ENCODE measurements at regions not wholly inside any gene's neighbourhood (a gene's known extent, or its start where the extent isn't known, plus 50 kb on each side); places are given as distances from the start of the nearest gene placed in this dataset.

DNA sequence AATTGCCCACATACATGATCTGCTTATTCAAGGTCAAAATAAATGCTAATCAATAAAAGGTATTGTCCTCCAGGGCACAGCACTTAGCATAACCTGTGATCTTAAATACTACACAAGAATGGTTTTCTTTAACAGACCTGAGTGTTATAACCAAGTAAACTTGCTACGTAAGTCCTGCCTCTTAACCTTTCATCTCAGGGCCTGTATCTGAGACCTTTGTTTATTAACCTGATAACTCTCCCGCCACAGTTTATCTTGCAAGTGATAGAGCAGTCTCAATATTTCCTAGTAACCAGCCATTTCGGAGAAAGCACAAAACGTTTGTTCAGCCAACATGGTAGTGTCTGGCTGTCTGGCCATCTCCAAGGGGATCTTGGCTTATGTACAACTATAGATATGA is 88.4 kb downstream of the DUSP6 start:
- no peaks in the 10 kb centered on the region for H3K27me3 Mint-ChIP-seq
- no peaks in the 10 kb centered on the region for H3K36me3 Mint-ChIP-seq (ENCODE audit: low read depth)
- no peak for ATAC-seq (replicated peaks)
- H3K27ac Mint-ChIP-seq: no peak overlapping the region
- H3K9me3 Mint-ChIP-seq: no peaks in the 10 kb centered on the region
- peaks cover 4% of the 10 kb centered on the region for H3K4me1 Mint-ChIP-seq
- no peak overlapping the region for H3K4me3 Mint-ChIP-seq

DNA sequence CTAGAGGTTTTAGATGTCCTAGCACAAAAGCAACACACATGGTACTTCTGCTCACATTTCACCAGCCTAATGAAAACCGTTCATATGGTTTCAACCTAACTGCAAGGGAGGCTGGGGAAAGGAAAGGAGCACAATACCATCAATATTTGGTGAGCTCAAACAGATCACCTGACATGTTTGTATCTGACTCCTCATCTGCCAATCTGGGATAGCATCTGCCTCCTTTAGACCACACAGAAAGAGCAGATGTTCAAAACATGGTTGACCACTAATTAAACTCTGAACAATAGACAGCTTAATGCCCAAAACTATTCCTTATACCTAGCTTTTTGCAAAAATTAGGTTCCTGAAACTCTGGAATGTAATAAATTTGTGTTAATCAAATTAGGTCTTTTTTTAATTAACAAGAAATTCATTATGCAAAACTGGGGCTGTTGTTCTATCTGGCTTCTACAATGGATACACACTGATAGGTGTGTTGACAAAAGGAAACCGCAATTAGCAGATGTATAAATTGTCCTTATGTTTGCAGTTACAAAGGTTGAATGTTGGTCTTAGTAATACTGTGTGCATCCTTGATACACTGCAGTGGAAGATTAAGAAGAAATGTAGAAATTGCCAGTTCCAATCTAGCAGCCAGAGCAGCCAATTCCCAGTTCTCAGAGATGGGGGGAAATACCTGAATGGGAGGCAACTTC is 89.3 kb downstream of the DUSP6 start:
- no peak for ATAC-seq (replicated peaks)
- Mint-ChIP-seq H3K4me1 (peaks cover 12% of the 10 kb centered on the region), H3K9me3 (peaks cover 4% of the 10 kb centered on the region)

GRCh38 chr12:89261982-89262381 is 90.3 kb downstream of the DUSP6 start:
- Mint-ChIP-seq H3K4me3 (no peak overlapping the region), H3K9me3 (peaks cover 5% of the 10 kb centered on the region), H3K27ac (no peak overlapping the region), H3K4me1 (peaks cover 13% of the 10 kb centered on the region), H3K27me3 (no peaks in the 10 kb centered on the region), H3K36me3 (ENCODE audit: low read depth) (no peaks in the 10 kb centered on the region)
- no peak for ATAC-seq (replicated peaks)

More for the DNA sequence above, 89.3 kb downstream of the DUSP6 start:
- H3K4me3 Mint-ChIP-seq: no peak overlapping the region
- no peaks in the 10 kb centered on the region for H3K27me3 Mint-ChIP-seq
- no peak overlapping the region for H3K27ac Mint-ChIP-seq
- H3K36me3 Mint-ChIP-seq (ENCODE audit: low read depth): no peaks in the 10 kb centered on the region

GRCh38 chr12:89260841-89261637 is 91.3 kb downstream of the DUSP6 start:
- H3K4me3 Mint-ChIP-seq: no peak overlapping the region
- H3K36me3 Mint-ChIP-seq (ENCODE audit: low read depth): no peaks in the 10 kb centered on the region
- H3K9me3 Mint-ChIP-seq: peaks cover 5% of the 10 kb centered on the region
- ATAC-seq (replicated peaks): peak; percentile 87
- H3K27ac Mint-ChIP-seq: no peak overlapping the region
- H3K4me1 Mint-ChIP-seq: peaks cover 13% of the 10 kb centered on the region
- H3K27me3 Mint-ChIP-seq: no peaks in the 10 kb centered on the region

- H3K36me3 Mint-ChIP-seq (ENCODE audit: low read depth): no peaks in the 10 kb centered on the region
- peaks cover 14% of the 10 kb centered on the region for H3K4me1 Mint-ChIP-seq
- no peak for ATAC-seq (replicated peaks)
- H3K27me3 Mint-ChIP-seq: no peaks in the 10 kb centered on the region
- H3K4me3 Mint-ChIP-seq: no peak overlapping the region
- H3K27ac Mint-ChIP-seq: no peak overlapping the region
- peaks cover 7% of the 10 kb centered on the region for H3K9me3 Mint-ChIP-seq
Measured at GRCh38 chr12:89259821-89260220, 92.5 kb downstream of the DUSP6 start.

- peaks cover 18% of the 10 kb centered on the region for H3K4me1 Mint-ChIP-seq
- no peaks in the 10 kb centered on the region for H3K36me3 Mint-ChIP-seq (ENCODE audit: low read depth)
- H3K4me3 Mint-ChIP-seq: no peak overlapping the region
- no peaks in the 10 kb centered on the region for H3K27me3 Mint-ChIP-seq
- ATAC-seq (replicated peaks): peak; percentile 56
- peak overlapping the region; percentile 58 for H3K27ac Mint-ChIP-seq
- peaks cover 10% of the 10 kb centered on the region for H3K9me3 Mint-ChIP-seq
Measured at GRCh38 chr12:89258240-89258969, 93.9 kb downstream of the DUSP6 start.

DNA sequence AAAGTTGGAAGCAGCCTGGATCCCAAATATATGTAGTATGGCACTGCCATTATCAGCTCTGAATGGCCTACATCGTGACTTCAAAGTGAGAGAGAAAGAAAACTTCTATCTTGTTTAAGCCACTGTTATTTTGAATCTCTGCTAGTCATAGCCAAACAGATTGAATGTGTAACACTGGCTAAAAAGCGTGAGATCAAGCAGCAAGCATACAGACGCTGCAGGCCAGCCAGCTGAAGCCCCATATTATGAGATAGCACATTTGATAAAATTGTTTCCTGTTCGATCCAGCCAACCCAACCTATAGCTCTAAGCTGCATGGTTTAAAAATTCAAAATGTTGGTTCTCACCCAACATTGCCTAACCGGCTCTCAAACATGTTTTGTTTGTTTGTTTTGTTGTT is 95.0 kb downstream of the DUSP6 start:
- no peak overlapping the region for H3K4me3 Mint-ChIP-seq
- no peak for ATAC-seq (replicated peaks)
- no peaks in the 10 kb centered on the region for H3K36me3 Mint-ChIP-seq (ENCODE audit: low read depth)
- H3K4me1 Mint-ChIP-seq: peaks cover 23% of the 10 kb centered on the region
- H3K27me3 Mint-ChIP-seq: no peaks in the 10 kb centered on the region
- H3K9me3 Mint-ChIP-seq: peaks cover 10% of the 10 kb centered on the region
- H3K27ac Mint-ChIP-seq: no peak overlapping the region

GRCh38 chr12:89256060-89256459 is 96.2 kb downstream of the DUSP6 start:
- Mint-ChIP-seq H3K9me3 (peaks cover 10% of the 10 kb centered on the region), H3K27ac (no peak overlapping the region), H3K27me3 (no peaks in the 10 kb centered on the region), H3K4me1 (peaks cover 33% of the 10 kb centered on the region), H3K4me3 (no peak overlapping the region), H3K36me3 (ENCODE audit: low read depth) (no peaks in the 10 kb centered on the region)
- no peak for ATAC-seq (replicated peaks)

DNA sequence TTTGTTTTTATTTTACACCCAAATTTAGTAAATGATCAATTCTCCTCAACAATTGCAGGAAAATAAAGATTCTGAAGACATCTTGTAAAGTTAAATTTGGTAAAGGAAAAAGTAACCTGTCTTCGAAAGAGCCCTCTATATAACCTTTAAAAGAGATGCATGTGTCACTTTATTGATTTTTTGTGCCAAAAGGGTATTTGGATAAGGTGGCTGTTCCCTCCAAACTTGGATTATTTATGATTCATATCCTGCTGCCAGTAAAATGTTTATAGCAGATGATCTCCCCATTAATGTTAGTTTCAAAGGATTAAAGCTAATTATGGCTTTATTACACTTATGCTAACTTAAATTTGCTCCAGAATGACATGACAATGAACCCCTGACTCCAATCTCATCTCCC is 98.8 kb downstream of the DUSP6 start:
- no peak overlapping the region for H3K4me3 Mint-ChIP-seq
- peaks cover 10% of the 10 kb centered on the region for H3K9me3 Mint-ChIP-seq
- no peaks in the 10 kb centered on the region for H3K36me3 Mint-ChIP-seq (ENCODE audit: low read depth)
- H3K4me1 Mint-ChIP-seq: peaks cover 36% of the 10 kb centered on the region
- no peak for ATAC-seq (replicated peaks)
- H3K27me3 Mint-ChIP-seq: no peaks in the 10 kb centered on the region
- H3K27ac Mint-ChIP-seq: peak overlapping the region; percentile 12

- peak; percentile 80 for ATAC-seq (replicated peaks)
Measured at GRCh38 chr12:89252284-89252683, 100.0 kb downstream of the DUSP6 start.

GRCh38 chr12:89251342-89252271 is 100.7 kb downstream of the DUSP6 start:
- peak; percentile 91 for ATAC-seq (replicated peaks)
- H3K9me3 Mint-ChIP-seq: peaks cover 6% of the 10 kb centered on the region
- H3K4me1 Mint-ChIP-seq: peaks cover 30% of the 10 kb centered on the region
- H3K36me3 Mint-ChIP-seq (ENCODE audit: low read depth): no peaks in the 10 kb centered on the region
- H3K4me3 Mint-ChIP-seq: peak overlapping the region; percentile 70
- no peaks in the 10 kb centered on the region for H3K27me3 Mint-ChIP-seq
- peak overlapping the region; percentile 93 for H3K27ac Mint-ChIP-seq

More at GRCh38 chr12:89252284-89252683, 100.0 kb downstream of the DUSP6 start:
- no peaks in the 10 kb centered on the region for H3K27me3 Mint-ChIP-seq
- H3K36me3 Mint-ChIP-seq (ENCODE audit: low read depth): no peaks in the 10 kb centered on the region
- H3K4me1 Mint-ChIP-seq: peaks cover 30% of the 10 kb centered on the region
- H3K4me3 Mint-ChIP-seq: peak overlapping the region; percentile 70
- peaks cover 6% of the 10 kb centered on the region for H3K9me3 Mint-ChIP-seq
- H3K27ac Mint-ChIP-seq: peak overlapping the region; percentile 93

DNA sequence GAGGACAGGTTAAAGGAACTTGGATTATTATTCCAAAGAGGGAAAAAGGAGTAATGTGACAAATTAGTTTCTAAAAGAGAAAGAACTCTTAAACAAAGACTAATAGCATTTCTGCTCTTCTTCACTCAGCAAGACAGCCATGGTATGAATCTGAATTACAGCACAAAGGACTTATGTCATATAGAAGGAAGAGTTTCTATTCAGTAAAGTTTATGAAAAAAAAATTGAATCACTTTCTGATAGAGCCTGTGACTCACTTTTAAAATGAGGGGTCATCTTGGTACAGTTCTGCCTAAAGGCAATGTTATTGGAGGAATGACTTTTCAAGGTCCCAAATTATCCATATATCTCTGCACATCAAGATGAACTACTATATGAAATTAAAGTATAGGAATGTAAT is 101.7 kb downstream of the DUSP6 start:
- H3K36me3 Mint-ChIP-seq (ENCODE audit: low read depth): no peaks in the 10 kb centered on the region
- peak overlapping the region; percentile 70 for H3K4me3 Mint-ChIP-seq
- peak overlapping the region; percentile 93 for H3K27ac Mint-ChIP-seq
- no peaks in the 10 kb centered on the region for H3K27me3 Mint-ChIP-seq
- peaks cover 35% of the 10 kb centered on the region for H3K4me1 Mint-ChIP-seq
- H3K9me3 Mint-ChIP-seq: peaks cover 6% of the 10 kb centered on the region
- peak; percentile 18 for ATAC-seq (replicated peaks)

DNA sequence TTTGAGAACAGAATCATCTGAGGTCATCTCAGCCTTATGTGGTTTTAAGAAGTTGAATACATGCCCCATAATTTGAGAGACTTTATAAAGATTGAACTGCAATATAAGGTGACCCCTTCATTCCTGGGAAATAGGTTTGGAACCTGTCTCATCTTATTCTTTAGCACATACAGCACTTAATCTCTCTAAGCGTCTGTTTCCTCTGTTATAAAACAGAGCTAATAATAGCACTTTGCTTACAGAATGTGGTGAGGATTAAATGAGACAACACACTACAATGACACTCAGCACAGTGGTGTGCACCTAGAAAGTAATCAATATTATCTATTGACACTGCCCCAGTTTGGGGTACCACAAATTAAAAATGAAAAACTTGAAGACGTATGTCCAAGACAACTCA is 102.1 kb downstream of the DUSP6 start:
- Mint-ChIP-seq H3K9me3 (peaks cover 6% of the 10 kb centered on the region), H3K27me3 (no peaks in the 10 kb centered on the region), H3K36me3 (ENCODE audit: low read depth) (no peaks in the 10 kb centered on the region), H3K4me1 (peaks cover 39% of the 10 kb centered on the region), H3K4me3 (peak overlapping the region; percentile 70), H3K27ac (peak overlapping the region; percentile 93)
- no peak for ATAC-seq (replicated peaks)

DNA sequence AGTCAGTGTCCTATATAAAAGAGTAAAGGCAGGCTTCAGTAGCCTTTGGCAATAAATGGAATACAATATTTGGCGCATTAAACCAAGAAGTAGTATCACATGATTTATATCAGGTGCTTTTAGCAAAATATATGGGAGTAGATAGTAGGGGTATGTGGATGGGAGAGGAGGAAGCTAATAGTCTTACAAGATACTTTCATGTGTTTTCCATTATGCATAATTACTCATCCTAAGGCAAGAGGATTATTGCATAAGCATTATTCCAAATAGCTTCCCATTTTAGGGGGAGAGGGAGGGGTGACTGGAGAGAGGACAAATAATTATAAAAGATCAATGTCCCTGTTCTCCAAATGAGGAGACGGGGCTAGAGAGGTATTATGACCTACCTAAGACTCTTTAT is 104.3 kb downstream of the DUSP6 start:
- no peaks in the 10 kb centered on the region for H3K27me3 Mint-ChIP-seq
- no peak for ATAC-seq (replicated peaks)
- no peak overlapping the region for H3K27ac Mint-ChIP-seq
- H3K36me3 Mint-ChIP-seq (ENCODE audit: low read depth): no peaks in the 10 kb centered on the region
- no peaks in the 10 kb centered on the region for H3K9me3 Mint-ChIP-seq
- H3K4me3 Mint-ChIP-seq: no peak overlapping the region
- peaks cover 52% of the 10 kb centered on the region for H3K4me1 Mint-ChIP-seq
